ENCODE measurements at regions not wholly inside any gene's neighbourhood (a gene's known extent, or its start where the extent isn't known, plus 50 kb on each side); places are given as distances from the start of the nearest gene placed in this dataset.

DNA sequence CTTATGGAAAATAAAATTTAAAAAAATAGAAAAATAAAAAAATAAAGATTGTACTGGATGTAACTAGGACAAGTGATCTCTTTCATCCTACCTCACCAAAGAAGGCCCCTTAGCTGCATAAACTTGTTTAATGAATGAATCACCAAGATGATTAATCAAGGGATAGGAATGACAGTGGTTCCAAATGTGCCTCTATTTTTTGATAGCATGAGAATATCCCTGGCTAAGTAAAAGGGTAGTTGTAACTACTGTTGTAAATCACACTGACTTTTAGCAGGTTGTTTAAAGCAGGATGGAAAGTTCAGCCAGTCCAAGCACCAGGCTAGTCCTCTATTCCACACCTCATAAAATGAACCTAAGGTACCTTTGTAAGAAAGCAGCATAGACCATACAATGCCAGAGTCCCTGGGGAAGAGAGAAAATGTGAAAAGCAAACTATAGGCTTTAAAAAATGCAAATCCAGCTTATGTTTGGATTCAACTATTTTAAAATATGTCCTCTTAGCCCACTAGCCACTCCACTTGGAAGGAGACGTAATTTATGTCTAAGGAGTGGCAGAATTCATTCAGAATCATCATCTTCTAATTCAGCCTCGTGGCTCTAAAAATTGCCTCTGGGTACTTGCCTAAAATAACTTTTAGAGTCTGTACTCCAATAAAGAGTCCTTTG lies 126.8 kb downstream of the SKIDA1 start (continued):
- TF ChIP-seq SRF (IDR thresholded peaks at IDR 0.05; ENCODE audit: low read depth in 2 of 2, low read length in 2 of 2) (no peak), NFYA (IDR thresholded peaks at IDR 0.05; ENCODE audit: borderline replicate concordance, low read depth, low read length) (no peak), CREB1 (IDR thresholded peaks at IDR 0.05; ENCODE audit: low read depth) (no peak), RCOR1 (conservative IDR thresholded peaks at IDR 0.05; ENCODE audit: low read depth, low read length) (no peak), CHD2 (IDR thresholded peaks at IDR 0.05; ENCODE audit: borderline replicate concordance, low read depth, low read length) (no peak), CBX3 (IDR thresholded peaks at IDR 0.05; ENCODE audit: borderline replicate concordance, low read depth) (no peak), BCL11A (IDR thresholded peaks at IDR 0.05; ENCODE audit: low read depth, low read length) (no peak), EZH2 (IDR thresholded peaks at IDR 0.05; ENCODE audit: borderline replicate concordance, control insufficient read depth, low read depth, low read length) (no peak), STAT1 (conservative IDR thresholded peaks at IDR 0.05) (no peak), WRNIP1 (IDR thresholded peaks at IDR 0.05; ENCODE audit: borderline replicate concordance, low read depth, low read length) (no peak)
- TF ChIP-seq, protein P1, sequence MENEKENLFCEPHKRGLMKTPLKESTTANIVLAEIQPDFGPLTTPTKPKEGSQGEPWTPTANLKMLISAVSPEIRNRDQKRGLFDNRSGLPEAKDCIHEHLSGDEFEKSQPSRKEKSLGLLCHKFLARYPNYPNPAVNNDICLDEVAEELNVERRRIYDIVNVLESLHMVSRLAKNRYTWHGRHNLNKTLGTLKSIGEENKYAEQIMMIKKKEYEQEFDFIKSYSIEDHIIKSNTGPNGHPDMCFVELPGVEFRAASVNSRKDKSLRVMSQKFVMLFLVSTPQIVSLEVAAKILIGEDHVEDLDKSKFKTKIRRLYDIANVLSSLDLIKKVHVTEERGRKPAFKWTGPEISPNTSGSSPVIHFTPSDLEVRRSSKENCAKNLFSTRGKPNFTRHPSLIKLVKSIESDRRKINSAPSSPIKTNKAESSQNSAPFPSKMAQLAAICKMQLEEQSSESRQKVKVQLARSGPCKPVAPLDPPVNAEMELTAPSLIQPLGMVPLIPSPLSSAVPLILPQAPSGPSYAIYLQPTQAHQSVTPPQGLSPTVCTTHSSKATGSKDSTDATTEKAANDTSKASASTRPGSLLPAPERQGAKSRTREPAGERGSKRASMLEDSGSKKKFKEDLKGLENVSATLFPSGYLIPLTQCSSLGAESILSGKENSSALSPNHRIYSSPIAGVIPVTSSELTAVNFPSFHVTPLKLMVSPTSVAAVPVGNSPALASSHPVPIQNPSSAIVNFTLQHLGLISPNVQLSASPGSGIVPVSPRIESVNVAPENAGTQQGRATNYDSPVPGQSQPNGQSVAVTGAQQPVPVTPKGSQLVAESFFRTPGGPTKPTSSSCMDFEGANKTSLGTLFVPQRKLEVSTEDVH (IDR thresholded peaks at IDR 0.05; ENCODE audit: low read depth, partially characterized antibody) = no peak
- TF ChIP-seq, protein P2, sequence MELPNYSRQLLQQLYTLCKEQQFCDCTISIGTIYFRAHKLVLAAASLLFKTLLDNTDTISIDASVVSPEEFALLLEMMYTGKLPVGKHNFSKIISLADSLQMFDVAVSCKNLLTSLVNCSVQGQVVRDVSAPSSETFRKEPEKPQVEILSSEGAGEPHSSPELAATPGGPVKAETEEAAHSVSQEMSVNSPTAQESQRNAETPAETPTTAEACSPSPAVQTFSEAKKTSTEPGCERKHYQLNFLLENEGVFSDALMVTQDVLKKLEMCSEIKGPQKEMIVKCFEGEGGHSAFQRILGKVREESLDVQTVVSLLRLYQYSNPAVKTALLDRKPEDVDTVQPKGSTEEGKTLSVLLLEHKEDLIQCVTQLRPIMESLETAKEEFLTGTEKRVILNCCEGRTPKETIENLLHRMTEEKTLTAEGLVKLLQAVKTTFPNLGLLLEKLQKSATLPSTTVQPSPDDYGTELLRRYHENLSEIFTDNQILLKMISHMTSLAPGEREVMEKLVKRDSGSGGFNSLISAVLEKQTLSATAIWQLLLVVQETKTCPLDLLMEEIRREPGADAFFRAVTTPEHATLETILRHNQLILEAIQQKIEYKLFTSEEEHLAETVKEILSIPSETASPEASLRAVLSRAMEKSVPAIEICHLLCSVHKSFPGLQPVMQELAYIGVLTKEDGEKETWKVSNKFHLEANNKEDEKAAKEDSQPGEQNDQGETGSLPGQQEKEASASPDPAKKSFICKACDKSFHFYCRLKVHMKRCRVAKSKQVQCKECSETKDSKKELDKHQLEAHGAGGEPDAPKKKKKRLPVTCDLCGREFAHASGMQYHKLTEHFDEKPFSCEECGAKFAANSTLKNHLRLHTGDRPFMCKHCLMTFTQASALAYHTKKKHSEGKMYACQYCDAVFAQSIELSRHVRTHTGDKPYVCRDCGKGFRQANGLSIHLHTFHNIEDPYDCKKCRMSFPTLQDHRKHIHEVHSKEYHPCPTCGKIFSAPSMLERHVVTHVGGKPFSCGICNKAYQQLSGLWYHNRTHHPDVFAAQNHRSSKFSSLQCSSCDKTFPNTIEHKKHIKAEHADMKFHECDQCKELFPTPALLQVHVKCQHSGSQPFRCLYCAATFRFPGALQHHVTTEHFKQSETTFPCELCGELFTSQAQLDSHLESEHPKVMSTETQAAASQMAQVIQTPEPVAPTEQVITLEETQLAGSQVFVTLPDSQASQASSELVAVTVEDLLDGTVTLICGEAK (IDR thresholded peaks at IDR 0.05; ENCODE audit: borderline replicate concordance) = no peak
